ENCODE measurements at regions not wholly inside any gene's neighbourhood (a gene's known extent, or its start where the extent isn't known, plus 50 kb on each side); places are given as distances from the start of the nearest gene placed in this dataset.

DNA sequence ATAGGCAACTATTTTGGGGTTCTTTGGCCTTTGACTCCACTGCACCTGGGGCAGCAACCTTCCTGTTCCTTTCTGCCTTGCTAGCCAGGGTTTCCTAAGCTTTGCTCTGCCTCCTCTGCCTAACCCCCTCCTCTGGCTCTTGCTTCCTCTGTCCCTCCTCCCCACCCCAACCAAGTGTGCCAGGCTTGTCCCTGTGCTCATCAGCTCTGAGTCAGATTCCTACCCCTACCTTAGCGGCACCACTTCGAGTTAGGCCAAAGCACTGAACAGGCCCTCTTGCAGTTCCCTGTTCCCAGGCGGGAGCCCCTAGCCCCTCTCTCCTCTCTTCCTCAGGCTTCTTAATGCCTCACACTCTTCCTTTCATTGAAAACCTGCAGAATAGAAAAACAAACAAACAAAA is 74.8 kb upstream of the HAO2 start:
- H3K4me3 ChIP-seq (ENCODE audit: low read depth in 1 of 2, low read length in 2 of 2): no peak overlapping the region
- WGBS, 2 donors: 67 to 80% methylated on average over 3 of the region's 3 CpGs
- no peaks in the 10 kb centered on the region for H3K36me3 ChIP-seq (ENCODE audit: control insufficient read depth in 2 of 2, insufficient read depth in 2 of 2, low read length in 1 of 2)
- no peaks in the 10 kb centered on the region for H3K9me3 ChIP-seq (ENCODE audit: control insufficient read depth in 2 of 2, insufficient read depth in 1 of 2, low read depth in 1 of 2, low read length in 1 of 2)
- H3K27me3 ChIP-seq (ENCODE audit: control insufficient read depth in 1 of 2, insufficient read depth in 2 of 2, low read length in 2 of 2): no peaks in the 10 kb centered on the region
- H3K4me1 ChIP-seq (ENCODE audit: control insufficient read depth in 2 of 2, insufficient read depth in 2 of 2, low read length in 1 of 2): peaks cover 0 to 2% of the 10 kb centered on the region in 2 donors
- H3K27ac ChIP-seq (ENCODE audit: low read depth in 2 of 2, low read length in 1 of 2): no peak overlapping the region

DNA sequence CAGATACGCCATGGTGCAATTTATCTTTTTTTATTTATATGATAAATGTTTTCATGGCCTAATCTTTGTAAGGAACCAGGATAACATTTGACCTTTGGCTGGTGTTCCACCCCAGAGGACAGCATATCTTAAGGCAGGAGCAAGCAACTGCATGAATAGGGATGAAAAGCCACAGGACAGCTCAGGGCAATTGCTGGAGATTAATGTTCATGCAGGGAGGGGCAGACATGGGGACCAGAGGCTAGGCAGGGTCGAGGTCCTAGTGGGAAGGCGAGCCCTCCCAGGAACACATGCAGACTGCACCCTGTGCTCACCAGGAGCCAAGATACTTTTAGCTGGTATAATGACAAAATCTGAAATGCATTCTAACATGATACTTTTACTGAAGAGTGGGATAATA is 74.4 kb upstream of the HAO2 start:
- Histone ChIP-seq H3K36me3 (ENCODE audit: control insufficient read depth in 2 of 2, insufficient read depth in 2 of 2, low read length in 1 of 2) (no peaks in the 10 kb centered on the region), H3K27ac (ENCODE audit: low read depth in 2 of 2, low read length in 1 of 2) (no peak overlapping the region), H3K4me3 (ENCODE audit: low read depth in 1 of 2, low read length in 2 of 2) (no peak overlapping the region), H3K4me1 (ENCODE audit: control insufficient read depth in 2 of 2, insufficient read depth in 2 of 2, low read length in 1 of 2) (peaks cover 0 to 2% of the 10 kb centered on the region in 2 donors), H3K27me3 (ENCODE audit: control insufficient read depth in 1 of 2, insufficient read depth in 2 of 2, low read length in 2 of 2) (no peaks in the 10 kb centered on the region), H3K9me3 (ENCODE audit: control insufficient read depth in 2 of 2, insufficient read depth in 1 of 2, low read depth in 1 of 2, low read length in 1 of 2) (no peaks in the 10 kb centered on the region)
- WGBS, 2 donors: 58 to 68% methylated on average over 3 of the region's 3 CpGs

DNA sequence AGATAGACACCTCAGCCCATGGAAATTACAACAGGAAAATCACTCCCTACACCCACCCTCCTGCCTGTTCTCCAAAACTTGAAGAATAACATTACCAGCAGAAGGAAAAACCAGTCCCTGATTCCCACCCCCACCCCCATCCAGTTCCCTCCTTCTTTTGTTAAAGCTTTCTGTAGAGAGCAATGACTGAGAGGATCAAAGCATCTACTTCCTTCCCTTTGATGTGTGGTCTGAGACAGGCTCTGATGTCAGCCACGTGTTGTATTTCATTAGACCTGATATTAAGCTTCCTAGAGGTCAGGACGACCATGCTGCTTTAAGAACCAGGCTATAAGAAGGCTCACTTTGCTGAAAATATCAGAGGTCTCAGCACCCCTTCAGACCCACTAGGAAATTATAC is 73.9 kb upstream of the HAO2 start:
- WGBS, 2 donors: 8 to 13% methylated on average over 2 of the region's 2 CpGs
- Histone ChIP-seq H3K27me3 (ENCODE audit: control insufficient read depth in 1 of 2, insufficient read depth in 2 of 2, low read length in 2 of 2) (no peaks in the 10 kb centered on the region), H3K4me1 (ENCODE audit: control insufficient read depth in 2 of 2, insufficient read depth in 2 of 2, low read length in 1 of 2) (peaks cover 0 to 2% of the 10 kb centered on the region in 2 donors)

DNA sequence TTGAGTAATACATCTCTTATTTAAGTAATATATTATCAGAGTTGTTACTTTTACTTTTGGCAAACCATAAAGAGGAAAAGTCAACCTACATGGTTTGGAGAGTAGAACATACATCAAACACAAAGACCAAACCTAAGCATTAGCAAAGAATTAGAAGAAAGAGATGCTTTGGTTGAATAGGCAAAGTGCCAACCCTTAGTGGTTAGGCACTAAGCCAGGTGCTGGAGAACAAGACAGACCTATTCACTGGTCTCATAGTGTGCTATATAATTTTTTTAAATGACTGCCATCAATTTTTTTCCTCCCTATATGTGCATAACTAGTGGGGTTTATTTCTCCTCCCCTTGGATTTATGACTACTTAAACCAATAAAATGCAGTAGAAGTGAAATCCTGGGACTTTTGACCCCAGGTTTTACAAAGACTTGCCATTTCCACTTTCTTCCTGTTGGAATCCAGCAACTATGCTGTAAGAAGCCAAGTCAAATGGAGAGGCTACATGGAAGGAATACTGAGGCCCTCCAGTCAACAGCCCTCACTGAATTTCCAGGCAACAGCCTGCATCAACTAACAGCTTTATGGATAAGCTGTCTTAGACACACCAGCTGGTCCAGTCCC is 69.8 kb upstream of the HAO2 start:
- Histone ChIP-seq H3K4me3 (ENCODE audit: low read depth in 1 of 2, low read length in 2 of 2) (no peak overlapping the region), H3K36me3 (ENCODE audit: control insufficient read depth in 2 of 2, insufficient read depth in 2 of 2, low read length in 1 of 2) (no peaks in the 10 kb centered on the region), H3K27ac (ENCODE audit: low read depth in 2 of 2, low read length in 1 of 2) (no peak overlapping the region), H3K9me3 (ENCODE audit: control insufficient read depth in 2 of 2, insufficient read depth in 1 of 2, low read depth in 1 of 2, low read length in 1 of 2) (no peaks in the 10 kb centered on the region), H3K27me3 (ENCODE audit: control insufficient read depth in 1 of 2, insufficient read depth in 2 of 2, low read length in 2 of 2) (no peaks in the 10 kb centered on the region), H3K4me1 (ENCODE audit: control insufficient read depth in 2 of 2, insufficient read depth in 2 of 2, low read length in 1 of 2) (no peaks in the 10 kb centered on the region)

More for the DNA sequence above, 73.9 kb upstream of the HAO2 start:
- no peak overlapping the region for H3K27ac ChIP-seq (ENCODE audit: low read depth in 2 of 2, low read length in 1 of 2)
- no peaks in the 10 kb centered on the region for H3K9me3 ChIP-seq (ENCODE audit: control insufficient read depth in 2 of 2, insufficient read depth in 1 of 2, low read depth in 1 of 2, low read length in 1 of 2)
- H3K4me3 ChIP-seq (ENCODE audit: low read depth in 1 of 2, low read length in 2 of 2): no peak overlapping the region
- H3K36me3 ChIP-seq (ENCODE audit: control insufficient read depth in 2 of 2, insufficient read depth in 2 of 2, low read length in 1 of 2): no peaks in the 10 kb centered on the region

DNA sequence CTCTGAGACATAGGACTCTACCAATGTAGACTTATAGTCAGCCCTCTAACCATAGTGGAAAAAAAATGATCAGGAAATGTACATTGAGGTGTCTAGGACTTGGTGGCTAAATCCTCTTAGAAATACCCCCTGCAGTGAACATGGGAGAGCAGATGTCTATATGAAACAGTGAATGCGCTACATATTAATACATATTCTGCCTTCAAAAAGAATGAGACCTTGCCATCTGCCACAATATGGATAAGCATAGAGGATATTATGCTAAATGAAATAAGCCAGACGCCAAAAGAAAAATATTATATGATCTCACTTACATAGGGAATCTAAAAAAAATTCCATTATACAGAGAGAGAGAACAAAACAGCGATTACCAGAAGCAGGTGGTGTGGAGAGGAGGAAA is 66.6 kb upstream of the HAO2 start:
- Histone ChIP-seq H3K36me3 (ENCODE audit: control insufficient read depth in 2 of 2, insufficient read depth in 2 of 2, low read length in 1 of 2) (no peaks in the 10 kb centered on the region), H3K27me3 (ENCODE audit: control insufficient read depth in 1 of 2, insufficient read depth in 2 of 2, low read length in 2 of 2) (no peaks in the 10 kb centered on the region), H3K4me3 (ENCODE audit: low read depth in 1 of 2, low read length in 2 of 2) (no peak overlapping the region), H3K9me3 (ENCODE audit: control insufficient read depth in 2 of 2, insufficient read depth in 1 of 2, low read depth in 1 of 2, low read length in 1 of 2) (no peaks in the 10 kb centered on the region), H3K27ac (ENCODE audit: low read depth in 2 of 2, low read length in 1 of 2) (no peak overlapping the region), H3K4me1 (ENCODE audit: control insufficient read depth in 2 of 2, insufficient read depth in 2 of 2, low read length in 1 of 2) (no peaks in the 10 kb centered on the region)
- WGBS, 2 donors: 86 to 90% methylated on average over 3 of the region's 3 CpGs

DNA sequence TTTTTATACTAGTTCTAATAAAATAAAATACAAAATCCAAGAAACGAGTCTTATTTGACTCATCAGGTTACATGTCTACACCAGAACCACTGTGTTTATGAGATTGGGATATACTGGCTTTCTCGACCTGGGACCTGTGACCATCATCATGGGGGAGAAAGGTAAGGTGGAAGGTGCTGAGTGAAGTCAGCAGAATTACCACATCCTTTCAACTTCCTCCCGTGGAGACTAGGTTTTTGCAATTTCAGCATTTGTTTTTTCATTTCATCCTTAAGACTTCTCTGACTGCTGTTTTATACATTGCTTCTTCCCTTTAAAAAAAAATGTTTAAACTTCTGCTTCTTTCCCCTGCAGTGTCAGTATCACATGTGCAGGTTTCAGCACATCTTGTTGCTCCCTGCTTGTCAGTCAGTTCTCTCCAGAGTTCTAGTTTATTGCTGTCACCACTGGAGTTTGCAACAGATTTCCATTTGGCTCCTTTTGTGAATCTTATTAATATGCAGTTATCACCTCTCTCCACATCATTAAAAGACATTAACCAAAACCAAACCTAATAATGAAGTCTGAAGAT is 60.4 kb upstream of the HAO2 start:
- Histone ChIP-seq H3K27ac (ENCODE audit: low read depth in 2 of 2, low read length in 1 of 2) (no peak overlapping the region), H3K27me3 (ENCODE audit: control insufficient read depth in 1 of 2, insufficient read depth in 2 of 2, low read length in 2 of 2) (no peaks in the 10 kb centered on the region), H3K4me1 (ENCODE audit: control insufficient read depth in 2 of 2, insufficient read depth in 2 of 2, low read length in 1 of 2) (no peaks in the 10 kb centered on the region), H3K4me3 (ENCODE audit: low read depth in 1 of 2, low read length in 2 of 2) (no peak overlapping the region), H3K9me3 (ENCODE audit: control insufficient read depth in 2 of 2, insufficient read depth in 1 of 2, low read depth in 1 of 2, low read length in 1 of 2) (no peaks in the 10 kb centered on the region), H3K36me3 (ENCODE audit: control insufficient read depth in 2 of 2, insufficient read depth in 2 of 2, low read length in 1 of 2) (no peaks in the 10 kb centered on the region)
- 40 to 57% methylated on average over 3 of the region's 3 CpGs for WGBS, 2 donors

DNA sequence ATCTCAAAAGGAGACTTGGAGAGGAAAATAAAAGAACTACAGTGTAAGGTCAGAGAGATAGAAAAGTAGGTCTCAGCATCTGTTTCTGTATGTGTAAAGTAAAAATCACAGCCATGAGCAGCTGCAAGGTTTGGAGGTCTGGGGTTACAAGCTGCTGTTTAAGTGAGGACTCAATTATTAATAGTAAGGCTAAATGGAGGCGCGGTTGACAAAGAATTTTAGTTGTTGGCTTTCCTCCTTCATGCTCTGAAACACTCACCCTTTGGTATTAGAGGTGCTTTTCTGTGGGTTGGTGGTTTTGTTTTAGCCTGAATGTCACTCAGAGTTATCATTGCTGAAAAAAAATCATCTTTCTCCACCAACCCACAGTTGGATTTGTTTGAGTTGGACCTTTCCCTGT is 59.8 kb upstream of the HAO2 start:
- no peaks in the 10 kb centered on the region for H3K9me3 ChIP-seq (ENCODE audit: control insufficient read depth in 2 of 2, insufficient read depth in 1 of 2, low read depth in 1 of 2, low read length in 1 of 2)
- 88 to 92% methylated on average over 2 of the region's 2 CpGs for WGBS, 2 donors
- no peaks in the 10 kb centered on the region for H3K27me3 ChIP-seq (ENCODE audit: control insufficient read depth in 1 of 2, insufficient read depth in 2 of 2, low read length in 2 of 2)
- no peaks in the 10 kb centered on the region for H3K4me1 ChIP-seq (ENCODE audit: control insufficient read depth in 2 of 2, insufficient read depth in 2 of 2, low read length in 1 of 2)
- H3K4me3 ChIP-seq (ENCODE audit: low read depth in 1 of 2, low read length in 2 of 2): no peak overlapping the region
- no peaks in the 10 kb centered on the region for H3K36me3 ChIP-seq (ENCODE audit: control insufficient read depth in 2 of 2, insufficient read depth in 2 of 2, low read length in 1 of 2)
- no peak overlapping the region for H3K27ac ChIP-seq (ENCODE audit: low read depth in 2 of 2, low read length in 1 of 2)

DNA sequence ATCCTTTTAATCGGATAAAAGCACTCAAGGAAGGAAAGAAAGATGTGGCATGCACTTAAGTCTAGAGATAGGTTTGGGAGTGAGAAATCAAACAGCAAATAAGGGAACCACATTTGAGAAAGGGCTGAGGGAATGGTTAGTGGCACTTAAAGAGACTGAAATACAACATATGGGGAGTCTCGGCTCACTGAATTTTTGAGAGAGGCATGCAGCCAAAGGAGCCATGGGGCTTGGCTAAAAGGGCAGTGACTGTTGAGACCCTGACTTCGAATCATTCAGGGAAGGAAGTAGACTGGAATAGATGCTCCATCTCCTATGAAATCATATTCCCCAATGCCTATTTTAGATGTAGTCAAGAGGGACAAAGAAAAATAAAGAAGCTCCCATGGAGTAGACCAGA is 58.3 kb upstream of the HAO2 start:
- H3K9me3 ChIP-seq (ENCODE audit: control insufficient read depth in 2 of 2, insufficient read depth in 1 of 2, low read depth in 1 of 2, low read length in 1 of 2): no peaks in the 10 kb centered on the region
- no peaks in the 10 kb centered on the region for H3K36me3 ChIP-seq (ENCODE audit: control insufficient read depth in 2 of 2, insufficient read depth in 2 of 2, low read length in 1 of 2)
- no peak overlapping the region for H3K4me3 ChIP-seq (ENCODE audit: low read depth in 1 of 2, low read length in 2 of 2)
- no peaks in the 10 kb centered on the region for H3K27me3 ChIP-seq (ENCODE audit: control insufficient read depth in 1 of 2, insufficient read depth in 2 of 2, low read length in 2 of 2)
- no peaks in the 10 kb centered on the region for H3K4me1 ChIP-seq (ENCODE audit: control insufficient read depth in 2 of 2, insufficient read depth in 2 of 2, low read length in 1 of 2)
- 55 to 70% methylated on average over 3 of the region's 3 CpGs for WGBS, 2 donors
- no peak overlapping the region for H3K27ac ChIP-seq (ENCODE audit: low read depth in 2 of 2, low read length in 1 of 2)

DNA sequence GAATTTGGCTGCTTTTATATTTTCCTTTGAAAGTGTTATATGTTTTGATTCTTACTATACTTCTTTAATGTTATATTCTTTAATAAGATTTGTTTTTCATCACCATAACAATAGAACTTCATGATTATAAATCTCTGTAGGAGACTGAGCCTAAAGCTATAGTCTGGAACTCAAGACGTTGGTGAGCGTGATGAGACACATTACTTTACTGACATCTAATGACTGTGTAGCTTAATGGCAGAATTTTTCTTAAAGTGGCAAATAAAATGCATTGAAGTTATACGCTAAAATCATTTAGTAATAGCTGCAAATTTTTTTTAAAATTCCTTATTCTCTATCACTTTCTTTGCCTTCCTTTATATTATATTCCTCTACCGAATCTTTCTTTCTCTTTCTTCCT is 56.1 kb upstream of the HAO2 start:
- 65 to 71% methylated on average over 4 of the region's 4 CpGs for WGBS, 2 donors
- Histone ChIP-seq H3K27me3 (ENCODE audit: control insufficient read depth in 1 of 2, insufficient read depth in 2 of 2, low read length in 2 of 2) (no peaks in the 10 kb centered on the region), H3K9me3 (ENCODE audit: control insufficient read depth in 2 of 2, insufficient read depth in 1 of 2, low read depth in 1 of 2, low read length in 1 of 2) (no peaks in the 10 kb centered on the region), H3K4me1 (ENCODE audit: control insufficient read depth in 2 of 2, insufficient read depth in 2 of 2, low read length in 1 of 2) (no peaks in the 10 kb centered on the region), H3K27ac (ENCODE audit: low read depth in 2 of 2, low read length in 1 of 2) (no peak overlapping the region), H3K36me3 (ENCODE audit: control insufficient read depth in 2 of 2, insufficient read depth in 2 of 2, low read length in 1 of 2) (no peaks in the 10 kb centered on the region), H3K4me3 (ENCODE audit: low read depth in 1 of 2, low read length in 2 of 2) (no peak overlapping the region)

DNA sequence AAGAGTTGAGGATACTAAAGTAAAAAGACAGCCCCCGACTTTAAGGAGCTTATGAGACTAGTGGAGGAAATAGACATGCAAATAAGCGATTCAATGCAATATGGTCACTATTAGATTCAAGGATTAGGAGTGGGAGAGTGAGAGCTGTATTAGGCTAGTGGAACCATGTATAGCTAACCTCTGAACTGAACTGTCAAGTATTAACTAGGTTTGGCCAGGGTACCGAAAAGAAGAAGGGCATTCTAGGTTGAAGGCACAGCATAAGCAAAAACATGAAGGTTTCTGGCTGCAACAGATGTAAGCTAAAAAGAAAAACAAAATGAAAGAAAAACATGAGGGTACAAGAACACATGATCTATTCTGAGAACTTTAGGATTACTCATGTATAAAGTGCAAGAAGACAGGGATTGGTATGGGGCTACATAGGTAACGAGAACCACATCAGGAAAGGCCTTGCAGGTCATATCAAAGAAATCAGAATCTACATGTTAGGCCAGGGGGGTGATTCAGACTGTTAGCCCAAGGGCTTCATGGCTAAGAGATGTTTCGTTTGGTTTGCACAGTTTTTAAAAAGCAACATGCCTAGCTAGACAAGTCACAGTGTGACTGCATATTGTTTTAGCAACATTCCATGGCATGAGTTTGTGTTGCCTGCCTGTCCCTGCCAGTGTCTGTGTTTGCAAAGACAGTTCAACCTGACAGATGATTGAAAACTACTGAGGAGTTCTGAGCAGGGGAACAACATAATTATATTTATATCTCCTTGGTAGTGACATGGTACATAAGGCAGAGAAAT is 54.4 kb upstream of the HAO2 start:
- Histone ChIP-seq H3K27me3 (ENCODE audit: control insufficient read depth in 1 of 2, insufficient read depth in 2 of 2, low read length in 2 of 2) (no peaks in the 10 kb centered on the region), H3K36me3 (ENCODE audit: control insufficient read depth in 2 of 2, insufficient read depth in 2 of 2, low read length in 1 of 2) (no peaks in the 10 kb centered on the region), H3K4me3 (ENCODE audit: low read depth in 1 of 2, low read length in 2 of 2) (no peak overlapping the region), H3K4me1 (ENCODE audit: control insufficient read depth in 2 of 2, insufficient read depth in 2 of 2, low read length in 1 of 2) (no peaks in the 10 kb centered on the region), H3K9me3 (ENCODE audit: control insufficient read depth in 2 of 2, insufficient read depth in 1 of 2, low read depth in 1 of 2, low read length in 1 of 2) (no peaks in the 10 kb centered on the region), H3K27ac (ENCODE audit: low read depth in 2 of 2, low read length in 1 of 2) (no peak overlapping the region)
- 76 to 77% methylated on average over 5 of the region's 5 CpGs for WGBS, 2 donors
